ENCODE measurements at regions not wholly inside any gene's neighbourhood (a gene's known extent, or its start where the extent isn't known, plus 50 kb on each side); places are given as distances from the start of the nearest gene placed in this dataset.

DNA sequence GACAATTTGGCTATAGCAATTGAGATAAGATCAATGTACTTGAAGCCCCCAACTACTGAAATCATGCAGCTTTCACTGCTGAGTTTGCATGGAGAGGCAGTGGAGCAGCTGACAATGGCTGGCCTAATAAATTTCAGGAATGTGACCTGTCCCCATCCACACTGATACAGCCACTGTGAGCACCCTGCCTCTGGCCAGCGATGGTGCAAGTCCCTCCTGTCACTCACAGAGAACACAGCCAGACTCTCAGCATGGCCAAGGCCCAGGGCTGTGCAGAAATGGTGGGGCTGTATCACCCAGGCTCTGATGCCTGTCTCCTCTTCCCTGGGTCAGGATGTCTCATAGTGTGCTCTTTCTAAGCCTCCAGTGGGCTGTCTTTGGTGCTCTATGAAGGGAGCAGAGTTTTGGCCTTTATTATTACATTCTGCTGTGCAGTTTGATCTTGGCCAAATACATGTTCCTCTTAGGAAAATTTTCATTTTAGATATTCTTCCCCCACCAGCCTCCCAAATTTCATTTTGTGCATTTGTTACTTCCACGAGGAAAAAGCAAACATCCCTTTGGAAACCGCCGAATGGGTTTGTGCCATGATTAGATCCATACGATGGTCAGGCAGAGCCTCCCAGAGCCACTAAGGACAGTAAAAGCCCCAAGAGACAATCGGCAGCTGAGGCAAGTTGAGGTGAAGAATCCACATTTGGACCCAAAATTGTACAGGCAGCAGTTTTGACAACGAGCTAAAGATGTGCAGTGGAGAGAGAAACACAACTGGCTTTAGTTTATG is 85.1 kb upstream of the WSCD2 start:
- TF ChIP-seq, protein P1, sequence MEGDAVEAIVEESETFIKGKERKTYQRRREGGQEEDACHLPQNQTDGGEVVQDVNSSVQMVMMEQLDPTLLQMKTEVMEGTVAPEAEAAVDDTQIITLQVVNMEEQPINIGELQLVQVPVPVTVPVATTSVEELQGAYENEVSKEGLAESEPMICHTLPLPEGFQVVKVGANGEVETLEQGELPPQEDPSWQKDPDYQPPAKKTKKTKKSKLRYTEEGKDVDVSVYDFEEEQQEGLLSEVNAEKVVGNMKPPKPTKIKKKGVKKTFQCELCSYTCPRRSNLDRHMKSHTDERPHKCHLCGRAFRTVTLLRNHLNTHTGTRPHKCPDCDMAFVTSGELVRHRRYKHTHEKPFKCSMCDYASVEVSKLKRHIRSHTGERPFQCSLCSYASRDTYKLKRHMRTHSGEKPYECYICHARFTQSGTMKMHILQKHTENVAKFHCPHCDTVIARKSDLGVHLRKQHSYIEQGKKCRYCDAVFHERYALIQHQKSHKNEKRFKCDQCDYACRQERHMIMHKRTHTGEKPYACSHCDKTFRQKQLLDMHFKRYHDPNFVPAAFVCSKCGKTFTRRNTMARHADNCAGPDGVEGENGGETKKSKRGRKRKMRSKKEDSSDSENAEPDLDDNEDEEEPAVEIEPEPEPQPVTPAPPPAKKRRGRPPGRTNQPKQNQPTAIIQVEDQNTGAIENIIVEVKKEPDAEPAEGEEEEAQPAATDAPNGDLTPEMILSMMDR (IDR thresholded peaks at IDR 0.05 in 4 of 5, conservative IDR thresholded peaks at IDR 0.05 in 1 of 5), result no peak
- TF ChIP-seq POLR2A (IDR thresholded peaks at IDR 0.05), result no peak

Measured in gastrocnemius medialis (tissue), 4 donors.